ENCODE measurements at regions not wholly inside any gene's neighbourhood (a gene's known extent, or its start where the extent isn't known, plus 50 kb on each side); places are given as distances from the start of the nearest gene placed in this dataset.

DNA sequence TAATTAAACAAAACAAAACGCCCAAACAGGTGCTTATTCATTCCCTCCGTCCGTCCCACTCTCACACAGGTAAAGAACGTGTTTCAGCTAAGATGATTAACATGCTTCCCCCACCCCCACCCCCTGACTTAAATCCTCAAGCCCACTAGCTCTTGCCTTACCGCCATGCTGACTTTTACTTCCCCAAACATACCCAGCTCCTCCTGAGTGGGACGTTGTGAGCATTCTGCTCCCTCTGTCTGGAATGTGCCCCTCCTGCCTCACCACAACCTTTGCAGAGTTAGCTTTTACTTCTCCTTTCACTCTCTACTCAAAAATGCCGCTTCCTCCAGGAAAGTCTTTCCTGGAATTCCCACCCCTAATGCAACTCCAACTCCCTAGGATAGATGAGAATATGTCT, 774.0 kb upstream of the RBFOX1 start:
- no peak for DNase-seq (ENCODE audit: low read depth, low spot score)
- no peak overlapping the region for H3K27ac ChIP-seq

DNA sequence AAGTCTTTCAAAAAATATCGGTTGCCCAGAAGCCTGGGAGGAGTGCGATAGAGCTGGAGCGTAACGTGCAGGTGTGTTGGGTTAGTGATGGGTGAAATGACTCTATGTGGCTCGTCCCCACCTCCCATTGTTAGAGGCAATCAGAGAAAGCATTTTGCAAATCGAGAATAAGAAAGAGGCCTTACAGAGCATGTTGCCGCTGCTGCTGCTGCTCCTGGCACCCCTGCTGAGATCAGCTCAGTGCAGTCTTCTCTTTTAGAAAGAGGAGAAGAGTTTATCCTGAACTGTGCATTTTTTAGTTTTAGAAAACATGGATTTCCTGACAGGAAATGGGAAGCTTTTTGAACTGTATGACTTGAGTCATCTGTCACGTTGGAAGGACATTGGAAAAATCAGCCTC, 774.5 kb upstream of the RBFOX1 start:
- DNase-seq (ENCODE audit: low read depth, low spot score): no peak
- no peak overlapping the region for H3K27ac ChIP-seq

GRCh38 chr16:6557353-6558023, 775.2 kb upstream of the RBFOX1 start:
- no peak overlapping the region for H3K27ac ChIP-seq

DNA sequence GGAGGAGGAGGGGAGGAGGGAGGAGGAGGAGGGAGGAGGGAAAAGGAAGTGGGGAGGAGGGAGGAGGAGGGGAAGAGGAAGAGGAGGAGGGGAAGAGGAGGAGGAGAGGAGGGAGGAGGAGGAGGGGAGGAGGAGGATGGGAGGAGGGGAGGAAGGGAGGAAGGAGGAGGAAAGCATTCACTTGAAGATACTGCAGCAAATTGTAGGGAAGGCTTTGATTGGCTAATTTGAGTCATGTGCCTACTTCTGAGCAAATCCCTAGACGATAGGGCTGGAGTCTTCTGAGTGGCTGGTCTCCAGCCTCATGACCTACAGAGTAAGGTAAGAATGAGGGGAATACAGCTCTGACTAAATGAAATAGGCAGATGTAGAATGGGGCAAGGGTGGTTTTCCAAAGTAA, 783.2 kb upstream of the RBFOX1 start:
- DNase-seq (ENCODE audit: low read depth, low spot score): no peak
- H3K27ac ChIP-seq: no peak overlapping the region

More at GRCh38 chr16:6557353-6558023, 775.2 kb upstream of the RBFOX1 start:
- no peak for DNase-seq (ENCODE audit: low read depth, low spot score)

- DNase-seq (ENCODE audit: low read depth, low spot score): no peak
- H3K27ac ChIP-seq: no peak overlapping the region
Measured at GRCh38 chr16:6548507-6548906, 784.1 kb upstream of the RBFOX1 start.

GRCh38 chr16:6547131-6547530, 785.5 kb upstream of the RBFOX1 start:
- H3K27ac ChIP-seq: no peak overlapping the region
- DNase-seq (ENCODE audit: low read depth, low spot score): no peak

- no peak overlapping the region for H3K27ac ChIP-seq
- DNase-seq (ENCODE audit: low read depth, low spot score): no peak
Measured at GRCh38 chr16:6545329-6545728, 787.3 kb upstream of the RBFOX1 start.

DNA sequence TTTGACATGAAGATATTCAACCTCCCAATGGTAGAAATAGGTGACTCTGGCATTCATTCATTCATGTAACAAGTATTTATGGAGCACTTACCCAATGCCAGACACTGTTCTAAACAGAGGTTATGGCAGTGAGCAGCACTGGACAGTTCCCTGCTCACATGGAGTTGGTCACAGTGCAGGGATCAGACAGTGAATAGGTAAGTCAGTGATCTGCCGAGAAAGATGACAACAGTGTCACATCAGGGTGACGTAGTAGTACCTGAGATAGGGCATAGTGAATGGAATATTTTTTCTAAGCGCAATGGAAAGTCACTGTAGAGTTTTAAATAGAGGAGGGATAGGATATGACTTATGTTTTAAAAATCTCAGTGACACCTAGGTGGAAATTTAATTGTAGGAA, 791.4 kb upstream of the RBFOX1 start:
- H3K27ac ChIP-seq: no peak overlapping the region
- no peak for DNase-seq (ENCODE audit: low read depth, low spot score)

GRCh38 chr16:6536411-6536810, 796.2 kb upstream of the RBFOX1 start:
- no peak for DNase-seq (ENCODE audit: low read depth, low spot score)
- H3K27ac ChIP-seq: no peak overlapping the region

DNA sequence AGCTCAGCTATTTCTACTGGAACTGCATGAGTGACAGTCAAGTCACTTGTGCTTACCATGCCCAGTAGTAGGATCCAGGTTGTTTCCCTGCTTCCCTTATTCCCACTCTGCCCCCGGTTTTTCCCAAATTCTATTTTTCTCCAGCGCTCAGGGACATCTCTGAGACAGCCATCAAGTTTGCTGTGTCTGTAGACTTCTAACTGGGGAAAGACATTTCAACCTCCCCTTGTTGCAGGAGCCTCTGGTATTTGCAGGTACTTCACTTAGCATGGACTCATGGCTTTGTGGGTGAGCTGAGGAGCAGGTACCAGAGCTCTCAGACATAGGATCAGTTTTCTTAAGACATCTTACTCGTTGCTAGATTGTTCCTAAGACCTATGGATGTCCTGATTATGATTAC, 801.6 kb upstream of the RBFOX1 start:
- H3K27ac ChIP-seq: no peak overlapping the region
- DNase-seq (ENCODE audit: low read depth, low spot score): no peak

DNA sequence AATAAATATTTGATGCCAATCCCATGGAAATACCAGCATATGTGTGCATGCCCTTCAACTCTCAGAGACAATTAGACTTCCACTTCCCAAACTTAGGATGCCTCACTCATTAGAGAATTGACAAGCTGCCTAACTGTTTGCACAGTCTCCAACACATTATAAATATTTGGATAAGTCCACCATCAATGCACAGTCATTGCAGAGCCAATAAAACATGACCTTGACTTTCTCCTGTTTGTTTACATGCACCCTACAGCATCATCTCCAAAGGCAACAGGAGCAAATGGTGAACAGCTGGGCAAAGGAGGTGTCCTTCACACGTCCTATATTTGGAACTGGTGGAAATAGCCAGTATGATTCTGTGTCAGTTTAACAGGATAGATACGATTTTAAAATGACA, 804.4 kb upstream of the RBFOX1 start:
- no peak overlapping the region for H3K27ac ChIP-seq
- no peak for DNase-seq (ENCODE audit: low read depth, low spot score)

DNA sequence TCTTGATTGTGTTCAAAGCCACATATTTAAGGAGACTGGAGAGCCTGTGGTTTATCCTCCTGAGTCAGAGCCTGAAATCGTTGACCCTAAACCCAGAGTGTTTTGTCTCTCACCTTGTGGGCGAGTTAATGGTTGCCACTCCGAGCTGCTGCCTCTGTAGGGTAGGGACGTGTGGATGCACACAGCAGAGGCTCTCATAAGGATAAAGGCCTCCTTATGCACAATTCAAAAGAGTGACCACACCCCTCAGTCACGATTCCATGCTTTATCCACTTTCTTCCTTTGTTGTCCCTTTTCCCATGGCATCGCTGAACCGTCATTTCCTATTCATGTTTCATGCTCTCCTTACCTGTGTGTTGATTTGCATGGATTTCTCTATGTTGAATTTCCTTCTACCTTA, 805.0 kb upstream of the RBFOX1 start:
- H3K27ac ChIP-seq: no peak overlapping the region
- DNase-seq (ENCODE audit: low read depth, low spot score): no peak

GRCh38 chr16:6524501-6524900, 808.1 kb upstream of the RBFOX1 start:
- DNase-seq (ENCODE audit: low read depth, low spot score): no peak
- no peak overlapping the region for H3K27ac ChIP-seq

DNA sequence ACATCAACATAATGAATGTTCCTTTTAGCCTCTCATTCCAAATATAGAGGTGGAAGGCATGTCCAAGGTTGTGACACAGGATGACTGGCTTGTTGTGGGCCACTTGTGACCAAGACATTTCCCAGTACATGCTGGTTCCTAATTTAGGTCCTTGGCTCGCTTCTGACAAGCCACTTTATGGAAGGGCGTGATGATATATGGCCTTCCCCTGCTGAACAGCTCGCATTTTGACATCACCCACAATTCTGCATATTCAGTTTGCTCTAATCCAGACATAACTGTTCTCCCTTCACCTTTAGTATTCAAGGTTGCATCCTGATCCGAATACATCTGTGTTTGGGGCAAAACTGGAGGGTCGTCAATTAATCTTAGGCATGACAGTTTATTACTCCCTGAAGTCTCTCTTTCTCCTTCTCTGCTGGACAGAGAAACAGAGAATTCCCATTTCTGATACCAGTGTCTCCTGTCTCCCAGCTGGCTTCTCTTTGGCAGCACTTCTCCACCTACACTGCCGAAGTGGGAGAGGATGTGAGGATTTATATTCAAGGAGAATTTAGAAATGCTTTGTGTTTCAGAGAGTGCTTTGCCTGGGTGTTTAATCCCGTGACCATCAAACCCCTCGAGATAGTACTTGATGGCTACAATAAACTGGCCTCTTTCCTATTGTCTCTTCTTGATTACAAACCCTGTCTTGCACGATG, 815.5 kb upstream of the RBFOX1 start:
- no peak overlapping the region for H3K27ac ChIP-seq
- no peak for DNase-seq (ENCODE audit: low read depth, low spot score)

GRCh38 chr16:6512512-6512911, 820.1 kb upstream of the RBFOX1 start:
- H3K27ac ChIP-seq: no peak overlapping the region
- no peak for DNase-seq (ENCODE audit: low read depth, low spot score)

DNA sequence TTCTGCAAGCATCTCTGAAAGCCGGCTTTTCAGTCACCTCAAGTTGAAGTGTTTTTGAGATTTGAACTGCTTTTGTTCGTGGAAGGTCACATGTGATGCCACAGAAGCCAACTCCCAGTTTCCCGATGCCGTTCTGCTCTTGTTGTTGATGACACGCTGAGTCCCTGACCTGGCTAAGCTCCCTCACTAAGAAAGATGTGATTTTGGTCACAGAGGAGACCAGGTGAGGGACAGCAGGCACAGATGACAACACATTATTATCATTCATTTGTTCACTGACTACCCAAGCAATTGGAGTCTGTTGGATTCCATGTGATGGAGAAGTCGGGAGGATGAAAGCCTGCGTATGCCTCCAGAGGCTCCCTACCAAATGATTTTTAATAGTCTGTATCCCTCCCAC, 822.4 kb upstream of the RBFOX1 start:
- no peak for DNase-seq (ENCODE audit: low read depth, low spot score)
- H3K27ac ChIP-seq: no peak overlapping the region

- H3K27ac ChIP-seq: no peak overlapping the region
Measured at GRCh38 chr16:6499413-6499812, 833.2 kb upstream of the RBFOX1 start.

DNA sequence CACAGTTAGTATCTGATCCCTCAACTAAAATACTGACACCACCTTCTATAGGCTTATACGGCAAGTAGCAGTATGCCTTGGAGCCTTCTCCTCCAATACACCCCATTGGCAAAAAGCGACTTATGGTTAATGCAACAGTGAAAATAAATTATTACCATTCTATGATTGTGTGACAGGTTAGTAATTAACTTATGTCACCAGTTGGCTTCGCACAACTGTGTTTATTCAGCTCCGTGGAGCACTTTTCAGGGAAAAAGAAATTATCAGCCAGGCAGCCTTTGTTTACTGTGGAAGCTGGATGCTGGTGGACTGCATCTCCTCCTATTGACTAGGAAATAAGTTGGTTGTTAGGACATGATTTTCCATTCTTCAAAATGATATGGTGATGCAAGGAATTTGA, 833.8 kb upstream of the RBFOX1 start:
- no peak for DNase-seq (ENCODE audit: low read depth, low spot score)
- H3K27ac ChIP-seq: no peak overlapping the region

More at GRCh38 chr16:6499413-6499812, 833.2 kb upstream of the RBFOX1 start:
- DNase-seq (ENCODE audit: low read depth, low spot score): no peak

GRCh38 chr16:6496996-6497395, 835.6 kb upstream of the RBFOX1 start:
- no peak overlapping the region for H3K27ac ChIP-seq
- DNase-seq (ENCODE audit: low read depth, low spot score): no peak

DNA sequence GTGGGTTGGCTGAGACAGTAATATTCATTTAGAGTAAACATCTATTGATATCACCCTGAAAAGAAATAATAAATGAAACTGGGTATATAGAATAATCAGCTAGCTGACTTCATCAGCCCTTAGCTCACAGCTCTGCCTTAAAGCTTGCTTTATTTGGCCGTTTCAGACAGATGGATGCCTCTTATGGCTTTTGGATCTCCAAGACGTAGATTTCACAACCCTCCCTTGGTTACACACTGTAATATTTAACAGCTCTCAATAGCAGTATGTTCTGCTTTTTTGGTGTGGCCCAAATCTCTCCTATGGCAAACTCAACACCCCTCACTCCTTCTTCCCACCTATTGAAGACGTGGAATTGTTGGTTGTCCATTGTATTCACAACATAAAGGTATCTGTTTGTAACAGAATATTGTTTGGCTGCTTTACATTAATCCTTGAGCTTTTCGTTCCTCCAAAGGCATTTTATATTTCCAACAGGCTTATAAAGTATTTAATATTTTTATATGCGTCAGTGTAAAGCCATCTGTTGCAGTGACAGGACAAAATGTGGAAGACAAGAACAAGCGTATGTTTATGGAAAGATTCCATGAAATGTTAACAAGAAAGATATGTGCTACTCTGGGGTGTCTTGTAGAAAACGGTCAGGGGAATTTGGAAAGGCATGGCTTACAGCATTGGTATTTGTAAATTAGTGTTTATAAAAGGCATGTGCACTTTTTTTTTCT, 837.0 kb upstream of the RBFOX1 start:
- DNase-seq (ENCODE audit: low read depth, low spot score): no peak

GRCh38 chr16:6494716-6495115, 837.9 kb upstream of the RBFOX1 start:
- DNase-seq (ENCODE audit: low read depth, low spot score): no peak

More for the DNA sequence above, 837.0 kb upstream of the RBFOX1 start:
- no peak overlapping the region for H3K27ac ChIP-seq

More at GRCh38 chr16:6494716-6495115, 837.9 kb upstream of the RBFOX1 start:
- H3K27ac ChIP-seq: no peak overlapping the region
